ENCODE measurements at regions not wholly inside any gene's neighbourhood (a gene's known extent, or its start where the extent isn't known, plus 50 kb on each side); places are given as distances from the start of the nearest gene placed in this dataset.

DNA sequence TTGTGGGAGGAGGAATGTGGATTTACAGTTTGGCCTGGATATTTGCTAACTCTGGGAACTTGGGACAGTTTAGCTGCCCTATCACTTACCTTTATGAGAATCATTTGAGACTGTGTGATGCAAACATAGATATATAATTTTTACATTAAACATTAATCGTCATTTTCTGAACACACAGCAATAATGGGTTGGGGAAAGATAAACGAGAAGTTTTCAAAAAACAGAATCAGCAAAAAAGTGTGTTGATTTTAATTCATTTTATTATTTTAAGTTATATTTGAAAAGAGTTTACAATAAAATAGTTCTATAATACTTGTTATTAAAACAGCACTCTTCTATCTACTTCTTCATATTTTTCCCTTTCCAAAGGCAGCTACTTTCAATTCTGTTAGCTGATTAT, 813.3 kb downstream of the SLC4A3 start:
- TF ChIP-seq, protein P1, sequence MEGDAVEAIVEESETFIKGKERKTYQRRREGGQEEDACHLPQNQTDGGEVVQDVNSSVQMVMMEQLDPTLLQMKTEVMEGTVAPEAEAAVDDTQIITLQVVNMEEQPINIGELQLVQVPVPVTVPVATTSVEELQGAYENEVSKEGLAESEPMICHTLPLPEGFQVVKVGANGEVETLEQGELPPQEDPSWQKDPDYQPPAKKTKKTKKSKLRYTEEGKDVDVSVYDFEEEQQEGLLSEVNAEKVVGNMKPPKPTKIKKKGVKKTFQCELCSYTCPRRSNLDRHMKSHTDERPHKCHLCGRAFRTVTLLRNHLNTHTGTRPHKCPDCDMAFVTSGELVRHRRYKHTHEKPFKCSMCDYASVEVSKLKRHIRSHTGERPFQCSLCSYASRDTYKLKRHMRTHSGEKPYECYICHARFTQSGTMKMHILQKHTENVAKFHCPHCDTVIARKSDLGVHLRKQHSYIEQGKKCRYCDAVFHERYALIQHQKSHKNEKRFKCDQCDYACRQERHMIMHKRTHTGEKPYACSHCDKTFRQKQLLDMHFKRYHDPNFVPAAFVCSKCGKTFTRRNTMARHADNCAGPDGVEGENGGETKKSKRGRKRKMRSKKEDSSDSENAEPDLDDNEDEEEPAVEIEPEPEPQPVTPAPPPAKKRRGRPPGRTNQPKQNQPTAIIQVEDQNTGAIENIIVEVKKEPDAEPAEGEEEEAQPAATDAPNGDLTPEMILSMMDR (IDR thresholded peaks at IDR 0.05; ENCODE audit: poor library complexity, severe bottlenecking): no peak
- no peak for TF ChIP-seq EP300 (conservative IDR thresholded peaks at IDR 0.05; ENCODE audit: poor library complexity, severe bottlenecking)
- TF ChIP-seq POLR2AphosphoS5 (IDR thresholded peaks at IDR 0.05): no peak
- no peak for TF ChIP-seq TAF1 (IDR thresholded peaks at IDR 0.05; ENCODE audit: low read depth)
